Suprapubic skin (tissue), 4 donors: ENCODE measurements at regions not wholly inside any gene's neighbourhood (a gene's known extent, or its start where the extent isn't known, plus 50 kb on each side); places are given as distances from the start of the nearest gene placed in this dataset.
"Not testable (repeated sequence)": the region's sequence is repeated elsewhere in the genome, so short reads cannot be mapped to it uniquely, and the experiment has no call there.

Experiments
- CTCF ChIP-seq, 2 donors: fragments of 200-600 bp in 1 of 2; fragments of 450-650 bp in 1 of 2; sonication (generic) in 1 of 2; IDR thresholded peaks; one replicate each; pipeline ENCODE4 v1.5.1; 2016 to 2019; ENCODE audit warnings: antibody characterized with exemption in 2 of 2, mild to moderate bottlenecking in 1 of 2, moderate library complexity in 1 of 2
- POLR2A ChIP-seq, 2 donors: fragments of 450-650 bp; IDR thresholded peaks; one replicate each; pipeline ENCODE4 v1.6.1; 2017; ENCODE audit warnings: antibody characterized with exemption in 2 of 2, mild to moderate bottlenecking in 2 of 2, moderate library complexity in 2 of 2
- POLR2AphosphoS5 ChIP-seq, 3 donors: sonication (generic); formaldehyde crosslinking; IDR thresholded peaks; one replicate each; pipeline ENCODE4 v1.6.1; 2017; ENCODE audit warnings: antibody characterized with exemption in 3 of 3

GRCh38 chr1:121573881-121574504 is 389.2 kb downstream of the SRGAP2C start:
- not testable (repeated sequence) for TF ChIP-seq CTCF, POLR2A, POLR2AphosphoS5 (IDR thresholded peaks at IDR 0.05)
